Central memory CD8-positive, alpha-beta T cell (primary cell): ENCODE measurements at regions not wholly inside any gene's neighbourhood (a gene's known extent, or its start where the extent isn't known, plus 50 kb on each side); places are given as distances from the start of the nearest gene placed in this dataset.

Experiments used
- ATAC-seq: fragments of 150-1000 bp; cut with Tn5 transposase; replicated peaks from 2 replicates; pipeline ENCODE4 v1.10.0; 2022; ENCODE audit warnings: mild to moderate bottlenecking, moderate FRiP score, moderate number of reproducible peaks; ENCODE audit not compliant: poor library complexity, severe bottlenecking; ENCODE audit errors: extremely low read depth
- DNase-seq, 2 donors: peaks; one replicate each; pipeline ENCODE4 v3.0.0; 2021; ENCODE audit warnings: low spot score in 2 of 2
- H3K27ac Mint-ChIP-seq: one replicate; pipeline ENCODE4 v1.8.0; 2022; ENCODE audit warnings: low read depth, mild to moderate bottlenecking, moderate library complexity, mixed read lengths
- H3K27me3 Mint-ChIP-seq: one replicate; pipeline ENCODE4 v1.8.0; 2022; ENCODE audit warnings: mixed read lengths
- H3K36me3 Mint-ChIP-seq: one replicate; pipeline ENCODE4 v1.8.0; 2022; ENCODE audit warnings: mild to moderate bottlenecking, moderate library complexity, mixed read lengths; ENCODE audit not compliant: insufficient read depth
- H3K4me1 Mint-ChIP-seq: one replicate; pipeline ENCODE4 v1.8.0; 2022; ENCODE audit warnings: mixed read lengths
- H3K4me3 Mint-ChIP-seq: one replicate; pipeline ENCODE4 v1.8.0; 2022; ENCODE audit warnings: mild to moderate bottlenecking, moderate library complexity, mixed read lengths
- H3K9me3 Mint-ChIP-seq: one replicate; pipeline ENCODE4 v1.8.0; 2022; ENCODE audit warnings: mixed read lengths

DNA sequence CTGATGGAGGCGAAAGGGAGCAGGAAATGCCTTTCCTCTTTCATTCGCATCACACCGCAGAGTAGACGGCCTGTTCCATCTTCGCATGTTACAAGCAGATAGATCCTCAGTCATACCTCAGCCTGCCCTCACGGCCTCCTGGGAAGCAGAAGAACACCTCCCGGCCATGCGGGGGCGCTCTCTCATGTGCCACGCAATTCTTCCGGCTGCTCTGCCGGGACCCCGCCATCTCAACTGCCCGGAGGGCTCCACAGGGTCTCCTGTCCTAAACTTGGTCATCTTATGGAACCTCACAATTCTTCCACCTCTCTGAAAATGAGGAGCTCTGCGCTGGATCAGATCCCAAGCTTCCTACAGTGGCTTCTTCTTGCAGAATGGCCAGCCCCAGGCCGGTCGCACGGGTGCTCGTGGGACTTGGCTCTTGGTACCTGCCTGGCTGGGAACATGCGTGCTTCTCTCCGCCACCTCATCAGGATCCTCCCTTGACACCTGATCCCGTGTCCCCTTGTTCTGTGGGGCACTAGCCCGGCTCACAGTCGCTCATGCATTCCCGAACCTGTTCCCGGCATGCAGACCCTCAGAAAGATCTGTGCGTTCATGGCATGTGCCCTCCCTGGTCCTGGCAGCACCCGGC, 262.8 kb upstream of the SHH start:
- ATAC-seq (no peak), DNase-seq (no peak)
- Mint-ChIP-seq H3K4me3 (no peak overlapping the region), H3K4me1 (no peaks in the 10 kb centered on the region), H3K36me3 (peaks cover 2% of the 10 kb centered on the region), H3K9me3 (no peaks in the 10 kb centered on the region), H3K27me3 (peaks cover 20% of the 10 kb centered on the region), H3K27ac (no peak overlapping the region)

- no peak overlapping the region for H3K27ac Mint-ChIP-seq
- no peak for DNase-seq
- no peak overlapping the region for H3K4me3 Mint-ChIP-seq
These were observed 261.8 kb upstream of the SHH start for GRCh38 chr7:156074084-156074483.

DNA sequence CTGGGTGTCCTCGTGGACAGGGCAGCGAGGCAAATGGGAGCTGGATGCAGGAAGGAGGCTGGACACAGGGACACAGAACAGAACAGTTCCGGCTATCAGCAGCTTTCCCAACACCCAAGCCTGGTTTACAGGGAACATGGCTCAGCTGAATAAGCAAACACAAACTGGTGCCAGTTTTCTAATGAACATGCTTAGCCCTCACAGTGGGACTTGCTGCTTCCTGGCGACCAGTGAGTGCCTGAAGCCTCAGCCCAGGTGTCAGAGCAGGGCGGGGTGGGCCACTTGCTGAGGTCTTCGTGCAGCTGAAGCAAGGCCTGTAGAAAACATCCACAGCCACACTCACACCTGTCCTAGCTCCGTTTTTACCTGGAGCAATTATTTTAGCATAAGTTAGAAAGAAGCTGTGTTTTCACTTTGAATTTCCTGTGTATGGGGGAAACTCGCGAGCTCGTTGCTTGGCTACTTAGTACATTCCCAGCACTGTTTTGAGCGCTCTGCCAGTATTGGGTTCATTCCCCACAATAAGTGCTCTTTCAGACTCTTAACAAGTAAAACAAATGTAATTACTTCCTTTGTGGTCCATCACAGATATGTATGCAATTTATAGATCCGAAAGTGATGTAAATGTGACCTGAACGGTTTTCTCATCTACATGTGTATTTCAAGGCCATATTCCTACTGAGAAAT, 261.2 kb upstream of the SHH start:
- ATAC-seq (no peak), DNase-seq (no peak)
- Mint-ChIP-seq H3K27me3 (peaks cover 20% of the 10 kb centered on the region), H3K4me3 (no peak overlapping the region), H3K36me3 (no peaks in the 10 kb centered on the region), H3K9me3 (no peaks in the 10 kb centered on the region), H3K4me1 (no peaks in the 10 kb centered on the region), H3K27ac (no peak overlapping the region)

More at GRCh38 chr7:156074084-156074483, 261.8 kb upstream of the SHH start:
- Mint-ChIP-seq H3K36me3 (no peaks in the 10 kb centered on the region), H3K4me1 (no peaks in the 10 kb centered on the region), H3K27me3 (peaks cover 20% of the 10 kb centered on the region), H3K9me3 (no peaks in the 10 kb centered on the region)
- ATAC-seq: no peak

DNA sequence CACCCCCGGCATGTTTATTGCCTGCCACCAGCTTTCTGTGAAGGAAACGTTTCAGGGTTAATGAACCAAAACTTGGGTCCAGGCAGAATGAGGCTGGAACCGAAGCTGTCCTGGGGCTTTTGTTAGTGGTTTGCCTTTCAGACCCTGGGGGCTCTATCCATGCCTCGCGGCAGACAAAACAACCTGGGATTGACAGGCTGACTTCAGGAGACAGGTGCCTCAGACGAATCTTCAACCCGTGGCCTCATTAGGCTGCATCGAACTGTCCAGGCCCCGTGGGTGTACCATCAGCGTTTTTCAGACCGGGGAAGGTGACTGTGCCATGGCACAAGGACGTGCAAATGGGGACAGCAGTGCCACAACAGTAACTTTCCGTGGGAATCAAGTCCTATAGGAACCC, 259.3 kb upstream of the SHH start:
- Mint-ChIP-seq H3K4me1 (no peaks in the 10 kb centered on the region), H3K27ac (no peak overlapping the region), H3K27me3 (peaks cover 11% of the 10 kb centered on the region), H3K4me3 (no peak overlapping the region), H3K36me3 (peaks cover 3% of the 10 kb centered on the region), H3K9me3 (peaks cover 7% of the 10 kb centered on the region)
- DNase-seq (no peak), ATAC-seq (no peak)

- Mint-ChIP-seq H3K36me3 (peaks cover 3% of the 10 kb centered on the region), H3K27ac (no peak overlapping the region), H3K9me3 (peaks cover 13% of the 10 kb centered on the region), H3K4me1 (no peaks in the 10 kb centered on the region), H3K4me3 (no peak overlapping the region), H3K27me3 (peaks cover 5% of the 10 kb centered on the region)
- no peak for DNase-seq
- ATAC-seq: no peak
These were observed 257.6 kb upstream of the SHH start for GRCh38 chr7:156069891-156070290.

GRCh38 chr7:156067156-156067555, 254.9 kb upstream of the SHH start:
- peaks cover 3% of the 10 kb centered on the region for H3K36me3 Mint-ChIP-seq
- DNase-seq (no peak), ATAC-seq (no peak)
- H3K27me3 Mint-ChIP-seq: no peaks in the 10 kb centered on the region
- no peaks in the 10 kb centered on the region for H3K4me1 Mint-ChIP-seq
- no peak overlapping the region for H3K4me3 Mint-ChIP-seq
- peaks cover 14% of the 10 kb centered on the region for H3K9me3 Mint-ChIP-seq
- H3K27ac Mint-ChIP-seq: no peak overlapping the region

DNA sequence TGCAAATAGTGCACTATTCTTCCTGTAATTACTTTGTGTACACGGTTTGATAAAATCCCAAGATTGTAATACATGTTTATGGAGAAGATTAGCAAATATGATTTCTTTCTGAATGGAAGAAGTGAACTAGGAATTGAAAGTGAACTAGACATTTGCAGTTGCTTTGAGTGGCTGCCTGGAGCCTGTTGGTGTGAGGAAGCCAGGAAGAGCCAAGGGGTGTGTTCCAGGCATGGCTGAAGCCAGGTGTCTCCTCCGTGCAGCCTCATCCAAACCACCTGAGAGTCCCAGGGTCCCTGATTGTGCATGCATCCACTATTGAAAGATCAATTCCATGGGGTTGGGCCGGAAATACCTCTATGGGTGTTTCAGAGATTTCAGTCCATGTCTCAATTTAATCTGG, 253.1 kb upstream of the SHH start:
- Mint-ChIP-seq H3K4me1 (no peaks in the 10 kb centered on the region), H3K36me3 (peaks cover 3% of the 10 kb centered on the region), H3K4me3 (no peak overlapping the region), H3K27me3 (no peaks in the 10 kb centered on the region), H3K9me3 (peaks cover 27% of the 10 kb centered on the region), H3K27ac (no peak overlapping the region)
- DNase-seq (no peak), ATAC-seq (no peak)

DNA sequence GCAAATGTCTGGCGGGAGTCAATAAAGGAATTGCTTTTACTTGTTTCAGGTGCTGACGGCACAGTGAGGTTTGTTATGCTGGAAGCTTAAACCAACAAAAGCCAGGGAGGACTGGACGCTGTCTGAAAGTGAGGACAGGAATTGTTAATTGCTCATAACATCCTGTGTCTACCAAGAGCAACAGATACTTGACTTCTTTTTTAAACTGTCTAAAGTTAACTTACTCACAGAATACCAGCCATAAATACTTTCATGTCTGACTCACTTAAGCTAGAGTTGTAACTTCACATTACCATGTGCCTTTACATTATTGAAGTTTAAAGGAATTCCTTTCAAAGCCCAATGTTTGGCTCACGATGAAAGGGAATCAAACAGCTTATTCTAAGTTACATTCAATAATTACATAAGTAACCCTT, 252.7 kb upstream of the SHH start:
- no peaks in the 10 kb centered on the region for H3K4me1 Mint-ChIP-seq
- no peak overlapping the region for H3K4me3 Mint-ChIP-seq
- H3K27ac Mint-ChIP-seq: no peak overlapping the region
- DNase-seq: no peak
- ATAC-seq: no peak
- no peaks in the 10 kb centered on the region for H3K27me3 Mint-ChIP-seq
- H3K9me3 Mint-ChIP-seq: peaks cover 31% of the 10 kb centered on the region
- peaks cover 3% of the 10 kb centered on the region for H3K36me3 Mint-ChIP-seq

DNA sequence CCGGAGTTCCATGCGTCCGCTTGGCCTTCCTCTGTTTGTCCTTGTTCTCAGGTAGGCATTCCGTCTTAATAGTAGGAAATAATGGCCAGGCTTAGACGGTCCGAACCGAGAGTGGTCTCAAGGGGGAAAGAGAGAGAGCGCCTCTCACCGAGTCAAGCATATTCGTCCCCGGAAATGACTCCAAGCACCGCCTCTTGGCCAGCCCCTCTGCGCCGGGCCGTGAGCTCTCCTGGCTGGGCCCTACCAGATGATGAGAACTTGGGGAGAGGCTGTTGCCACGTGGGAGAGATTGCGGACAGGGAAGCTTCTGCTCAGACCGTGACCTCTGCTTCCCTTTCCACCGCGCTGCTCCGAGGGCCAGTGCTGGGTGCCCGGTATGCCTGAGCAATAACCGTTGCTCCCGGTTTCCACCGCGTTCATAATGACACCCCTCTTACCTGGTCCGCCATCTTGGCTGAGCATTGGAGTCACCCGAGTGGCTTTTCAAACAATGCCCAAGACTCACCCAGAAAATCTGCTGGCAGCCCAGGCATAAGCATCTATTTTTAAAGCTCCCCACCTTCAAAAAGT, 251.1 kb upstream of the SHH start:
- H3K27ac Mint-ChIP-seq: no peak overlapping the region

DNA sequence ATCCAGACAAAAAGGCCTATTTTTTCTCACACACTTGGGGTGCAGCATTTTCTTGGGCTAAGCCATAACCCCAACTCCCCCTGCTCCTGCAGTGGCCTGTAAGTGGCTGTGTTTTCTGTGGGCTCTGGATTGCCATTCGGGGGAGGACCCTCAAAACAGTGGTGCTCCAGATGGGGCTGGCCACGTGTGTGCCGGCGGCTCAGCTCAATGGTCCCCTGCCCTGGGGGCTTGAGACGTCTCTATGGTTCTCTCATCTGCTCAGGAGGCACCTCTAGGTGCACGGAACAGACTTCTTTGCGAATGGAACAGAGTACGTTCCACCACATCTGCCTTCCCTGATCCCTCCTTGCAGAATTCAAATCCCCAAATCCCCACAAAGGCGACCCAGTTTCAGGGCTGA, 250.0 kb upstream of the SHH start:
- ATAC-seq: no peak
- H3K27me3 Mint-ChIP-seq: peaks cover 8% of the 10 kb centered on the region
- H3K4me1 Mint-ChIP-seq: no peaks in the 10 kb centered on the region
- no peak overlapping the region for H3K27ac Mint-ChIP-seq
- peaks cover 3% of the 10 kb centered on the region for H3K36me3 Mint-ChIP-seq
- H3K9me3 Mint-ChIP-seq: peaks cover 32% of the 10 kb centered on the region
- no peak for DNase-seq
- no peak overlapping the region for H3K4me3 Mint-ChIP-seq

More for the DNA sequence above, 251.1 kb upstream of the SHH start:
- Mint-ChIP-seq H3K9me3 (peaks cover 32% of the 10 kb centered on the region), H3K27me3 (peaks cover 5% of the 10 kb centered on the region), H3K4me1 (no peaks in the 10 kb centered on the region), H3K4me3 (no peak overlapping the region), H3K36me3 (peaks cover 3% of the 10 kb centered on the region)
- DNase-seq (no peak), ATAC-seq (no peak)

GRCh38 chr7:156061689-156062255, 249.5 kb upstream of the SHH start:
- Mint-ChIP-seq H3K4me3 (no peak overlapping the region), H3K9me3 (peaks cover 26% of the 10 kb centered on the region), H3K36me3 (peaks cover 1% of the 10 kb centered on the region), H3K4me1 (no peaks in the 10 kb centered on the region), H3K27ac (no peak overlapping the region), H3K27me3 (peaks cover 8% of the 10 kb centered on the region)
- ATAC-seq (no peak), DNase-seq (no peak)

DNA sequence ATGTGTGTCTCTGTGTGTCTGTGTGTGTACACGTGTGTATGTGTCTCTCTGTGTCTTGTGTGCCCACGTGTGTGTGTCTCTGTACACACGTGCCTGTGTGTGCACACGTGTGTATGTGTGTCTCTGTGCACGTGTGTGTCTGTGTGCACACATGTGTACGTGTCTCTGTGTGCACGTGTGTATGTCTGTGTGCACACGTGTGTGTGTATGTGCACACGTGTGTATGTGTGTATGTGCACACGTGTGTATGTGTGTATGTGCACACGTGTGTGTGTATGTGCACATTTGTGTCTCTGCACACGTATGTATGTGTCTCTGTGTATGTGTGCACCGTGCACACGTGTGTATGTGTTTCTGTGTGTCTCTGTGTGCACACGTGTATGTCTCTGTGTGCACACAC, 248.7 kb upstream of the SHH start:
- Mint-ChIP-seq H3K4me1 (no peaks in the 10 kb centered on the region), H3K27ac (no peak overlapping the region), H3K27me3 (peaks cover 8% of the 10 kb centered on the region), H3K4me3 (no peak overlapping the region), H3K36me3 (no peaks in the 10 kb centered on the region), H3K9me3 (peaks cover 19% of the 10 kb centered on the region)
- no peak for DNase-seq
- ATAC-seq: no peak

DNA sequence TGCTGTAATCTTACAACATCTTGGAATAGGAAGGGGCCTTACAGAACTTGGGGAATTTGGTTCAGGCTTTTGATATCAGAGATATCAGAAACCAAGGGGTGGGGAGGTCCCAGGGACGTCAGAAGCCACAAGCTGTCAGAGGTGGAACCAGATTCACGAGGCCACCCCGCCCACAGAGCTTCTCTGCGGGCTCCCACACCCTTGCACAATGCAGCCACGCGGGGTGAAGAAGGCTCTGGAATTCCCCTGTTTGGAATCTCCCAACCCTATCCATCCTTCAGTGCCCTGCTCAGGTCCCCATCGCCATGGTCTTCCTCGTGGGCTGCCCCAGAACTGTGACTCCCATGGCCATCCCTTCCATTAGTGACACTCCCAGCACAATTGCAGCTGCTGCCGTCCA, 247.1 kb upstream of the SHH start:
- no peak overlapping the region for H3K27ac Mint-ChIP-seq
- no peaks in the 10 kb centered on the region for H3K4me1 Mint-ChIP-seq
- no peaks in the 10 kb centered on the region for H3K36me3 Mint-ChIP-seq
- peaks cover 8% of the 10 kb centered on the region for H3K27me3 Mint-ChIP-seq
- H3K9me3 Mint-ChIP-seq: peaks cover 19% of the 10 kb centered on the region
- no peak for ATAC-seq
- DNase-seq: no peak
- H3K4me3 Mint-ChIP-seq: no peak overlapping the region
